ENCODE measurements at regions not wholly inside any gene's neighbourhood (a gene's known extent, or its start where the extent isn't known, plus 50 kb on each side); places are given as distances from the start of the nearest gene placed in this dataset.

DNA sequence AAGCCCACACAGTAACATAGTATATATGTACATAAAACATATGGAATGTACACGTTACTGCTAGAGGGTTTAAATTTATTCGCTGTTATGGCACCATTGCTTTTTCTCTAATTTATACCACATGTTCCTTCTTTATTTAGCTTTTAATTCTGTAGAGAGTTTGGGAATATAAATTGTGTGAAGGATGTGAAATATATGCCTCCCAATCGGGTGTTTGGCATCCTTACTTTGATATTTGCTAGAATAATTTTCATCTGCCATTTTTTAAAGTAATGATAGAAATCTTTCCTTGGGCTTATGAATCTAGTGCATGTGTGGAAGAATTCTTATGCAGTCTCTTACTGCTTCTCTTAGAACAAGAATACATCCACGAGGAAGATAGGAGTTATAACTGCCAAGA, 509.8 kb upstream of the RAG2 start:
- 54% methylated on average over 4 of the region's 4 CpGs for WGBS
- Histone ChIP-seq H3K27me3 (replicated peaks; ENCODE audit: insufficient read depth) (no peaks in the 10 kb centered on the region), H3K4me1 (replicated peaks) (no peaks in the 10 kb centered on the region)

GRCh38 chr11:37107415-37107814, 509.4 kb upstream of the RAG2 start:
- Histone ChIP-seq H3K27ac (no peak overlapping the region), H3K4me3 (no peak overlapping the region), H3K27me3 (replicated peaks; ENCODE audit: insufficient read depth) (no peaks in the 10 kb centered on the region), H3K36me3 (no peaks in the 10 kb centered on the region), H3K4me1 (replicated peaks) (no peaks in the 10 kb centered on the region), H3K9me3 (no peaks in the 10 kb centered on the region)
- intact Hi-C loops (cut with DNase I) = no loop called here
- DNase-seq (ENCODE audit: low spot score) = no peak
- TF ChIP-seq POLR2A (IDR thresholded peaks at IDR 0.05) (no peak), POLR2AphosphoS5 (IDR thresholded peaks at IDR 0.05) (no peak), CTCF (IDR thresholded peaks at IDR 0.05) (peak in 1 of 4 experiments; percentile 32)

More for the DNA sequence above, 509.8 kb upstream of the RAG2 start:
- Histone ChIP-seq H3K9me3 (no peaks in the 10 kb centered on the region), H3K27ac (no peak overlapping the region), H3K36me3 (no peaks in the 10 kb centered on the region), H3K4me3 (no peak overlapping the region)
- TF ChIP-seq POLR2A (IDR thresholded peaks at IDR 0.05) = no peak
- TF ChIP-seq CTCF (IDR thresholded peaks at IDR 0.05) = no peak
- no peak for TF ChIP-seq POLR2AphosphoS5 (IDR thresholded peaks at IDR 0.05)
- intact Hi-C loops (cut with DNase I) = no loop called here
- no peak for DNase-seq (ENCODE audit: low spot score)

DNA sequence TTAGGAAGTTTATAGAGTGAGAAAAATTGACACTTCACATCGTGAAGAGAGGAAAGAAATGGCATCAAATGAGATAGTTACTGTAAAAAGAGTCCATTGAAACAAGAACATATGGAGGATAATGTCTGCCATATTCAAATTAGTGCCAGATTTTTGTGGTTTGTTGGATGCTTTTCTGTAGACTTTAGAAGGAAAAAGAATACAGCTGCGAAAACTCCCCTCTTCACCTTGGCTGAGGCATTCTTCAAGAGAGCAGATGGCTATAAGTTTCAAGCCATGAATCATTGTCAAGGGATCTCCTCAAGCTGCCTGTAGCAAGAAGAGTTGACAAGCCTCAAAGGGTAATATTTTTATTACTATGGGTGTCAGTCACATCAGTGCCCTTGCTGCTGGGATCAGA, 507.4 kb upstream of the RAG2 start:
- Histone ChIP-seq H3K27ac (no peak overlapping the region), H3K9me3 (no peaks in the 10 kb centered on the region), H3K36me3 (no peaks in the 10 kb centered on the region), H3K27me3 (replicated peaks; ENCODE audit: insufficient read depth) (no peaks in the 10 kb centered on the region), H3K4me1 (replicated peaks) (no peaks in the 10 kb centered on the region), H3K4me3 (no peak overlapping the region)
- intact Hi-C loops (cut with DNase I) = no loop called here
- DNase-seq (ENCODE audit: low spot score) = no peak
- TF ChIP-seq CTCF (IDR thresholded peaks at IDR 0.05) = no peak
- TF ChIP-seq POLR2AphosphoS5 (IDR thresholded peaks at IDR 0.05) = no peak
- no peak for TF ChIP-seq POLR2A (IDR thresholded peaks at IDR 0.05)
- 74% methylated on average over 2 of the region's 2 CpGs for WGBS

GRCh38 chr11:37104380-37104779, 506.3 kb upstream of the RAG2 start:
- TF ChIP-seq CTCF (IDR thresholded peaks at IDR 0.05) (no peak), POLR2A (IDR thresholded peaks at IDR 0.05) (no peak), POLR2AphosphoS5 (IDR thresholded peaks at IDR 0.05) (no peak)
- H3K27ac ChIP-seq = no peak overlapping the region
- H3K27me3 ChIP-seq (replicated peaks; ENCODE audit: insufficient read depth) = no peaks in the 10 kb centered on the region
- H3K4me1 ChIP-seq (replicated peaks) = no peaks in the 10 kb centered on the region
- H3K9me3 ChIP-seq = no peaks in the 10 kb centered on the region
- intact Hi-C loops (cut with DNase I) = no loop called here
- no peak for DNase-seq (ENCODE audit: low spot score)
- H3K4me3 ChIP-seq = no peak overlapping the region
- H3K36me3 ChIP-seq = no peaks in the 10 kb centered on the region

DNA sequence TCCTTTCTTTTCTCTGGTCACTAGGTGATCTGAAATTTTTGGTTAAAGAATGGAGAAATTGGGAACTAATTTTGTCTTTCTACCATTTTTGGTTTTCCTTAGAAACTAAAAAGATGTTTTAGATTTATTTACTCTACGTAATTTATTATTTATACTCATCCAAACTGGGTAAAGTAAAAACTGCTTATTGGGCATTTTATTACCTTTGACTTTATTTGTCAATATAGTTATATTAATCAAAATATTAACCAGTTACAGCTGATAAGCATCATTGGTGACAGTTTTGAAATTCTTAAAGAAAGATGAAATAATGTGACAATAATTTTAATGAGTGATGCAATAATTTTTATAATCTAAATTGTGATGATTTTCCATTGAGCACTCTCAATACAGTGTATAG, 502.0 kb upstream of the RAG2 start:
- TF ChIP-seq POLR2AphosphoS5 (IDR thresholded peaks at IDR 0.05) = no peak
- no peak for TF ChIP-seq POLR2A (IDR thresholded peaks at IDR 0.05)
- TF ChIP-seq CTCF (IDR thresholded peaks at IDR 0.05) = no peak
- H3K27me3 ChIP-seq (replicated peaks; ENCODE audit: insufficient read depth) = no peaks in the 10 kb centered on the region
- intact Hi-C loops (cut with DNase I) = no loop called here
- no peak overlapping the region for H3K4me3 ChIP-seq
- H3K4me1 ChIP-seq (replicated peaks) = no peaks in the 10 kb centered on the region
- no peaks in the 10 kb centered on the region for H3K9me3 ChIP-seq
- WGBS = 95% methylated on average over 1 of the region's 1 CpG
- no peaks in the 10 kb centered on the region for H3K36me3 ChIP-seq
- H3K27ac ChIP-seq = no peak overlapping the region
- no peak for DNase-seq (ENCODE audit: low spot score)
